GM21737 (cell line): ENCODE measurements at regions not wholly inside any gene's neighbourhood (a gene's known extent, or its start where the extent isn't known, plus 50 kb on each side); places are given as distances from the start of the nearest gene placed in this dataset.

Source experiments
- ATAC-seq: cut with Tn5 transposase; IDR thresholded peaks from one replicate; pipeline ENCODE4 v1.9.1; 2021; ENCODE audit warnings: mild to moderate bottlenecking, moderate library complexity; ENCODE audit not compliant: unreplicated experiment

GRCh38 chr15:39287322-39288195 lies 293.3 kb upstream of the THBS1 start:
- ATAC-seq = no peak

- ATAC-seq = no peak
These were observed 290.0 kb upstream of the THBS1 start for GRCh38 chr15:39290711-39291435.

- ATAC-seq = no peak
These were observed 289.2 kb upstream of the THBS1 start for GRCh38 chr15:39291690-39292089.

GRCh38 chr15:39296955-39297354 lies 283.9 kb upstream of the THBS1 start:
- ATAC-seq = no peak

GRCh38 chr15:39298271-39298962 lies 282.5 kb upstream of the THBS1 start:
- ATAC-seq = no peak

GRCh38 chr15:39299486-39300267 lies 281.2 kb upstream of the THBS1 start:
- ATAC-seq = no peak

GRCh38 chr15:39300451-39301153 lies 280.3 kb upstream of the THBS1 start:
- ATAC-seq = no peak

GRCh38 chr15:39301589-39301999 lies 279.3 kb upstream of the THBS1 start:
- ATAC-seq = no peak

GRCh38 chr15:39302936-39303335 lies 277.9 kb upstream of the THBS1 start:
- ATAC-seq = no peak

GRCh38 chr15:39304201-39304841 lies 276.6 kb upstream of the THBS1 start:
- ATAC-seq = no peak

- no peak for ATAC-seq
These were observed 275.7 kb upstream of the THBS1 start for GRCh38 chr15:39304931-39305728.

- ATAC-seq = no peak
These were observed 270.2 kb upstream of the THBS1 start for GRCh38 chr15:39310633-39311032.

GRCh38 chr15:39312984-39313383 lies 267.9 kb upstream of the THBS1 start:
- no peak for ATAC-seq

GRCh38 chr15:39313467-39313866 lies 267.4 kb upstream of the THBS1 start:
- no peak for ATAC-seq

GRCh38 chr15:39313881-39314280 lies 267.0 kb upstream of the THBS1 start:
- ATAC-seq = no peak

GRCh38 chr15:39315206-39315850 lies 265.6 kb upstream of the THBS1 start:
- no peak for ATAC-seq

- no peak for ATAC-seq
These were observed 263.7 kb upstream of the THBS1 start for GRCh38 chr15:39317225-39317624.

GRCh38 chr15:39318231-39318630 lies 262.6 kb upstream of the THBS1 start:
- no peak for ATAC-seq
